MM.1S (cell line): ENCODE measurements at regions not wholly inside any gene's neighbourhood (a gene's known extent, or its start where the extent isn't known, plus 50 kb on each side); places are given as distances from the start of the nearest gene placed in this dataset.

Experiments used
- DNase-seq: peaks from one replicate; pipeline ENCODE4 v3.0.0-alpha.2; 2015
- H2AFZ ChIP-seq: fragments of 300-600 bp; sonication (generic); 2 replicates; pipeline ENCODE4 v1.6.0; 2016; ENCODE audit warnings: antibody characterized with exemption, low read length
- H3F3A ChIP-seq: fragments of 300-600 bp; sonication (generic); 2 replicates; pipeline ENCODE4 v1.6.1; 2016; ENCODE audit warnings: mild to moderate bottlenecking, antibody characterized with exemption, low read length, moderate library complexity, mixed read lengths; ENCODE audit not compliant: insufficient read depth
- H3K27ac ChIP-seq: fragments of 300-600 bp; sonication (generic); 2 replicates; pipeline ENCODE4 v1.5.1; 2016; ENCODE audit warnings: mild to moderate bottlenecking, low read length
- H3K27me3 ChIP-seq: fragments of 300-600 bp; sonication (generic); replicated peaks from 2 replicates; pipeline ENCODE4 v1.6.0; 2016; ENCODE audit warnings: low read length; ENCODE audit not compliant: insufficient read depth
- H3K36me3 ChIP-seq: fragments of 300-600 bp; sonication (generic); replicated peaks from 2 replicates; pipeline ENCODE4 v1.6.1; 2016; ENCODE audit warnings: mild to moderate bottlenecking, low read length, mixed read lengths; ENCODE audit not compliant: insufficient read depth
- H3K4me1 ChIP-seq: fragments of 300-600 bp; sonication (generic); 2 replicates; pipeline ENCODE4 v1.6.1; 2016; ENCODE audit warnings: low read length, mixed read lengths
- H3K4me2 ChIP-seq: fragments of 300-600 bp; sonication (generic); 2 replicates; pipeline ENCODE4 v1.6.0; 2016; ENCODE audit warnings: low read depth, low read length
- H3K4me3 ChIP-seq: fragments of 300-600 bp; sonication (generic); 2 replicates; pipeline ENCODE4 v1.5.1; 2016; ENCODE audit warnings: low read length, mixed read lengths
- H3K79me2 ChIP-seq: fragments of 300-600 bp; sonication (generic); 2 replicates; pipeline ENCODE4 v1.6.1; 2016; ENCODE audit warnings: mixed run types, low read length, mixed read lengths
- H3K9ac ChIP-seq: fragments of 300-600 bp; sonication (generic); 2 replicates; pipeline ENCODE4 v1.6.1; 2016; ENCODE audit warnings: low read length, mixed read lengths
- H3K9me2 ChIP-seq: fragments of 300-600 bp; sonication (generic); replicated peaks from 2 replicates; pipeline ENCODE4 v1.6.1; 2016; ENCODE audit warnings: mild to moderate bottlenecking, low read length, mixed read lengths; ENCODE audit not compliant: insufficient read depth
- H3K9me3 ChIP-seq: fragments of 300-600 bp; sonication (generic); replicated peaks from 2 replicates; pipeline ENCODE4 v1.6.1; 2016; ENCODE audit warnings: mild to moderate bottlenecking, low read length, mixed read lengths; ENCODE audit not compliant: insufficient read depth
- H4K20me1 ChIP-seq: fragments of 300-600 bp; sonication (generic); 2 replicates; pipeline ENCODE4 v1.6.1; 2016; ENCODE audit warnings: mild to moderate bottlenecking, low read length, moderate library complexity, mixed read lengths; ENCODE audit not compliant: insufficient read depth
- CTCF ChIP-seq: fragments of 300-600 bp; sonication (generic); IDR thresholded peaks from 2 replicates; pipeline ENCODE4 v1.5.1; 2016; ENCODE audit warnings: antibody characterized with exemption, low read length, mixed read lengths
- EZH2 ChIP-seq: fragments of 300-600 bp; sonication (generic); optimal IDR thresholded peaks from 2 replicates; pipeline ENCODE3; 2017; ENCODE audit warnings: low read depth, mild to moderate bottlenecking, antibody characterized with exemption, low read length, mixed read lengths
- EZH2phosphoT487 ChIP-seq: fragments of 300-600 bp; sonication (generic); IDR thresholded peaks from 2 replicates; pipeline ENCODE4 v1.6.1; 2018; ENCODE audit warnings: antibody characterized with exemption, low read length

- Histone ChIP-seq H3K36me3 (no peaks in the 10 kb centered on the region), H3K9ac (no peak overlapping the region), H3K4me1 (no peaks in the 10 kb centered on the region), H3K4me2 (no peak overlapping the region), H3K27ac (no peak overlapping the region), H3F3A (no peaks in the 10 kb centered on the region), H3K9me3 (no peaks in the 10 kb centered on the region), H3K79me2 (no peaks in the 10 kb centered on the region), H3K4me3 (no peak overlapping the region), H4K20me1 (no peaks in the 10 kb centered on the region), H2AFZ (no peak overlapping the region), H3K9me2 (no peaks in the 10 kb centered on the region), H3K27me3 (no peaks in the 10 kb centered on the region)
- DNase-seq = no peak
- TF ChIP-seq EZH2phosphoT487 = no peak
- no peak for TF ChIP-seq CTCF
- TF ChIP-seq EZH2 = no peak
Observed at GRCh38 chr7:138287549-138287948, 172.5 kb upstream of the TRIM24 start.

- Histone ChIP-seq H3K27me3 (no peaks in the 10 kb centered on the region), H3K4me1 (no peaks in the 10 kb centered on the region), H3K9me2 (no peaks in the 10 kb centered on the region), H2AFZ (no peak overlapping the region), H3K4me2 (no peak overlapping the region), H3K9ac (no peak overlapping the region), H4K20me1 (no peaks in the 10 kb centered on the region), H3K27ac (no peak overlapping the region), H3K4me3 (no peak overlapping the region), H3K9me3 (no peaks in the 10 kb centered on the region), H3F3A (no peaks in the 10 kb centered on the region), H3K79me2 (no peaks in the 10 kb centered on the region), H3K36me3 (no peaks in the 10 kb centered on the region)
- DNase-seq = no peak
- TF ChIP-seq EZH2phosphoT487 = no peak
- no peak for TF ChIP-seq EZH2
Observed at GRCh38 chr7:138289082-138289481, 171.0 kb upstream of the TRIM24 start.

- no peak overlapping the region for H3K27ac ChIP-seq
- no peak overlapping the region for H3K4me3 ChIP-seq
- H3K36me3 ChIP-seq = no peaks in the 10 kb centered on the region
- TF ChIP-seq CTCF = no peak
- no peak for TF ChIP-seq EZH2
- no peak for TF ChIP-seq EZH2phosphoT487
- no peak overlapping the region for H3K9ac ChIP-seq
- H3K9me2 ChIP-seq = no peaks in the 10 kb centered on the region
- no peaks in the 10 kb centered on the region for H3K79me2 ChIP-seq
- no peak overlapping the region for H3K4me2 ChIP-seq
- no peaks in the 10 kb centered on the region for H3K27me3 ChIP-seq
- DNase-seq = no peak
- H2AFZ ChIP-seq = no peak overlapping the region
- H3K4me1 ChIP-seq = peaks cover 5% of the 10 kb centered on the region
- H3K9me3 ChIP-seq = no peaks in the 10 kb centered on the region
- no peaks in the 10 kb centered on the region for H3F3A ChIP-seq
- no peaks in the 10 kb centered on the region for H4K20me1 ChIP-seq
Observed at GRCh38 chr7:138289864-138290263, 170.2 kb upstream of the TRIM24 start.

GRCh38 chr7:138292951-138293350 is 167.1 kb upstream of the TRIM24 start:
- no peak for TF ChIP-seq EZH2phosphoT487
- no peak for TF ChIP-seq CTCF
- TF ChIP-seq EZH2 = no peak
- Histone ChIP-seq H3K79me2 (no peaks in the 10 kb centered on the region), H3K4me3 (no peak overlapping the region), H3K4me2 (no peak overlapping the region), H3K27ac (no peak overlapping the region), H3K27me3 (no peaks in the 10 kb centered on the region), H3K4me1 (peaks cover 8% of the 10 kb centered on the region), H3F3A (no peaks in the 10 kb centered on the region), H3K9me2 (no peaks in the 10 kb centered on the region), H2AFZ (no peak overlapping the region), H3K36me3 (no peaks in the 10 kb centered on the region), H3K9me3 (no peaks in the 10 kb centered on the region), H3K9ac (no peak overlapping the region), H4K20me1 (no peaks in the 10 kb centered on the region)
- no peak for DNase-seq
